ENCODE measurements at regions not wholly inside any gene's neighbourhood (a gene's known extent, or its start where the extent isn't known, plus 50 kb on each side); places are given as distances from the start of the nearest gene placed in this dataset.
"Not testable (repeated sequence)": the region's sequence is repeated elsewhere in the genome, so short reads cannot be mapped to it uniquely, and the experiment has no call there.

DNA sequence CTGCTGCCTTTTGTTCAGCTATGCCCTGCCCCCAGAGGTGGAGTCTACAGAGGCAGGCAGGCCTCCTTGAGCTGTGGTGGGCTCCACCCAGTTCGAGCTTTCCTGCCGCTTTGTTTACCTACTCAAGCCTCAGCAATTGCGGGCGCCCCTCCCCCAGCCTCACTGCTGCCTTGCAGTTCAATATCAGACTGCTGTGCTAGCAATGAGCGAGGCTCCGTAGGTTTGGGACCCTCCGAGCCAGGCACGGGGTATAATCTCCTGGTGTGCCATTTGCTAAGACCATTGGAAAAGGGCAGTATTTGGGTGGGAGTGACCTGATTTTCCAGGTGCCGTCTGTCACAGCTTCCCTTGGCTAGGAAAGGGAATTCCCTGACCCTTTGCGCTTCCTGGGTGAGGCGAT is 51.9 kb downstream of the DIPK2A start:
- DNase-seq; intact Hi-C loops (cut with DNase I); ATAC-seq: not testable (repeated sequence)

DNA sequence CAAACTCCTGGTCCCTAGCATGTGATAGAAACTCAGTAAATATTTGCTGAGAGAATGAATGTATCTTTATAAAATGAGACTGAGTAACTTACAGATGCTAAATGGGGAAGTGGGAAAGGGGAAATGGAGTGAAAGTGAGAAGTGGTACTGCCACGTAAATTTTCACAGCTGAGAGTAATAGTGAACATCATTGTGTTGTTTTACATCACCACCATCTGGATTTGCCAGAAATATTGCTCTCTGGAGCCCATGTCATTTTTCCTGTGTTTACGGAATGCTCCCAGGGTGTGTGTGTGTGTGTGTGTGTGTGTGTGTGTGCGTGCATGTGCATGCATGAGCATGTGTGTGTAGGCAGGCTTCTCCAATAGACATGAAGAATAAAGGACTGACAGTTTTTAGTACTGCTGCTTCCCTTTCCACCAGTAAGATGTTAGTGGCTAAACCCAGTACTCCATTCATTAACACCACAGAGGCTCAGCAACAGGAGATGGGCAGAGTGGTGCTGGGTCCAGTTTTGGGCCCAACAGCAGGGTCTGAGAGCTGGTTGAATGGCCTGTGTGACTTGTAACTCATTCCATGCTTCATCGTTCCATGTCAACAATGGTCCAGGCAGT is 57.3 kb downstream of the DIPK2A start:
- ATAC-seq (peak in 1 of 2 donors; percentile 59), DNase-seq (no peak)
- intact Hi-C loops (cut with DNase I), result no loop called here

DNA sequence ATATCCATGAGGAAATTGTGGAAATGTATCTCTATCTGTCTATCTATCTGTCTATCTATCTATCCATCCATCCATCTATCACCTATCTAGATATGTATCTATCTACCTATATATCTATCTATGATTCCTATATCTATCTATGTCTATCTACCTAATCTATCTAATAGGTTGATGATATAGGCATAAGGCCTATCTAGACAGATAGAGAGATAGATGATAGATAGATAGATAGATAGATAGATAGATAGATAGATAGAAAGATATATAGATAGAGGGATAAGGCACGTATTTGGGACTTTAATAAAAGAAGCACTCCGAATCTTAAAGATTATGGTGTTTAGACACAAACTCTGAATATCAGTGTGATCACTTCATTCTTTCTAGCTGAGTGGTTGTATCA is 58.1 kb downstream of the DIPK2A start:
- intact Hi-C loops (cut with DNase I), result no loop called here
- ATAC-seq (no peak), DNase-seq (no peak)

DNA sequence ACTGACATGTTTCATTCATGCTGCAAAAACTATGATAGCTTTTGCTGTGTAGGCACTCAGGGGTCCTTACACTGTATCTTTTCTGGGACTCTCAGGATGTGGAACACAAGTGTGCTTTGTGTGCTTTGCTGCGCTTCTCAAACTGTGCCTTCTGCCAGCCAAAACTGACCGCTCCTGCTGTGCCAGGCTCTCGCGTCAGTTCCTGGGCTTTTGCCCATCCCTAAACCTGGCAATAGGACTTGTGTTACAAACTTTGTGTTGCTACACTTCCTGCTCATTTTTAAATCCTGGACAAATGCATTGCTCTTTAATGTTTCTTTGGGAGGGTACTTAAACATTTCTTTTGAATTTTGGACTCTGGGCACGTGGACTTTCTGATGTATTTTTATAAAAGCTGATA is 60.3 kb downstream of the DIPK2A start:
- intact Hi-C loops (cut with DNase I), result no loop called here
- ATAC-seq, result peak; percentile 92 to 93
- peak; percentile 55 for DNase-seq

GRCh38 chr3:144032531-144033239 is 61.1 kb downstream of the DIPK2A start:
- DNase-seq, result no peak
- peak in 1 of 2 donors; percentile 30 for ATAC-seq
- intact Hi-C loops (cut with DNase I), result no loop called here

- intact Hi-C loops (cut with DNase I), result no loop called here
- ATAC-seq (no peak), DNase-seq (no peak)
These were observed 61.6 kb downstream of the DIPK2A start for GRCh38 chr3:144033240-144033589.

DNA sequence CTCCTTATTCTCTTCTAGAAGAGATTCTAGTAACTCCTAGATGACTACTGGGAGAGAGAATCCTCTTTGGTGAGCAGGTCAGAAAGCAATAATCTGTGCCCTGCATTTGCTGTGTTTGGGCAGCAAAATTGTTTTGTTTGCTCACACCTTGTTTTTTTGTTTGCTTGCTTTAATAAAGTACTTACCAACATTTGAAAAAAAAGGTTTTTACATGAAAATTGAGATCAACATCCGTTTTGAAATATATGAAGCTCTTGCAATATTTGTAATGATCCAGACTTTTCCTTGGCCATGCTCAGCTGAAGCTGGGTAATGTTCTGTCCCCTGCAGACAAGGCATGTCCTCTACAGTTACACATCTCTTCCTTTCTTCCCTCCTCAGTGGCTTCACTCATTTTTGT is 62.2 kb downstream of the DIPK2A start:
- DNase-seq (no peak), ATAC-seq (no peak)
- intact Hi-C loops (cut with DNase I), result no loop called here

- DNase-seq, result no peak
- intact Hi-C loops (cut with DNase I), result no loop called here
- ATAC-seq, result no peak
These were observed 63.2 kb downstream of the DIPK2A start for GRCh38 chr3:144034715-144035290.

DNA sequence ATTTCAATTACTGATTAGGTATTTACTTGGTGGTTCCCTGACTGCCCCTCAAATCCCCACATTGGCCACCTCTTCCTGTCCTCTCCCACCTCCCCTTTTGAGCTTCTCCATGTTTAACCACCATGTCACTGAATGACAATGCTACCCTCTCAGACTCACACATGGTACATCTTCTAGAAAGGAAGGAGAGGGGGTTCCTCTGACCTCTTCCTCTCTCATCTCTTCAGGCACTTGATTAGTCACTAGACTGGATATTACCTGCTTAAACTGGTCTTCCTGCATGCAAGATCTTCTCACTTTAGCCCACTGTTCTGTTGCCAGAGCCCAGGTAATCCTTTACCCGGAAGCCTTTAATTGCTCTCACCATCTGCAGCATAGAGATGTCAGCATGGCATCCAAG is 64.9 kb downstream of the DIPK2A start:
- ATAC-seq, result no peak
- intact Hi-C loops (cut with DNase I), result no loop called here
- DNase-seq, result no peak

- ATAC-seq (no peak), DNase-seq (no peak)
These were observed 68.0 kb downstream of the DIPK2A start for GRCh38 chr3:144039661-144040060.

DNA sequence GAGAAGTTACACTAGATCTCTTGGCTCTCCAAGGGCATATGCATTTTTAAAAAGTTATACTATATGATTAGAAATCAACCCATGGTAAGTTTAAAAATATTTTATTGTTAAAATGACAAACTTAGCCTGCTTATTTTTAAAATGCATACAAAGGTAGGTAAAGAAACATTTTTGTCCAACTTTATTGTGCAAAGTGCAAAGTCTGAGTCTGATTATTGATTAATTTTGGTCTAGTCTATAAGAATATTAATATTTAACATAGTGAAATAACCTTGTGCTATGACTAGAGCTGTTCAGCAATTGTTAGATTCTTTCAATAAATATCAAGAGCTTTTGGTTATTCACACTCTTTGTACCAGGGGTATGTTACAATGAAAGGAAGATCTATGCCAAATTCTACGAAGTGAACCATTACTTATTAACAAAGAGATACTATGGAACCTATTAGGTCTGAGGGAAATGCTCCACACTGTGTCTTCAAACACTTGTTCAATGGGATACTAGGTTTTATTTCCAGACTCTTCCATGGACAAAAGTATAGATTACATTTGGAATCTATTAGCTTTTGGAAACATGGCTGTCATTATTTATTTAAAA is 70.4 kb downstream of the DIPK2A start:
- DNase-seq, result no peak
- ATAC-seq, result no peak

More at GRCh38 chr3:144039661-144040060, 68.0 kb downstream of the DIPK2A start:
- intact Hi-C loops (cut with DNase I), result no loop called here

DNA sequence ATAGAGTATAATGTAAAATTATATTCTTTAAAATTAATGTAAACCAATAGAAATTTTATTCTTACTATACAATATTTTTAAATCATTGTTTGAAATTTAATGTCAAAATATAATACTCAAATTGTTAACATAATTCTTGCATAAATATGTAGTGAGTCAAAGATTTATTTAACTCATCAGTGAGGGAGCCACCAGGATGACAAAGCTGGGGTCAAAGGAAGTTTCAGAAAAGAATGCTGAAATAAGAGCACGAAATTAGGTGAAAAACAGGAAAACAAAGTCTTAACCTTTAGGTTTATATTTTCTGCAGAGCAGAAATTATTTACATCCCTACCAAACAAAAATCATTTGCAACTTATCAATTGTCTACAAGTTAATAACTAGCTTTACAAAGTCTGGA is 74.1 kb downstream of the DIPK2A start:
- no peak for ATAC-seq
- intact Hi-C loops (cut with DNase I), result no loop called here

More for the DNA sequence above, 70.4 kb downstream of the DIPK2A start:
- intact Hi-C loops (cut with DNase I), result no loop called here

GRCh38 chr3:144049374-144049773 is 77.8 kb downstream of the DIPK2A start:
- ATAC-seq (no peak), DNase-seq (no peak)
- intact Hi-C loops (cut with DNase I), result no loop called here

More for the DNA sequence above, 74.1 kb downstream of the DIPK2A start:
- no peak for DNase-seq

- intact Hi-C loops (cut with DNase I), result no loop called here
- DNase-seq, result no peak
- ATAC-seq, result no peak
These were observed 79.6 kb downstream of the DIPK2A start for GRCh38 chr3:144051211-144051610.

GRCh38 chr3:144052275-144052674 is 80.7 kb downstream of the DIPK2A start:
- DNase-seq (no peak), ATAC-seq (no peak)
- intact Hi-C loops (cut with DNase I), result no loop called here

DNA sequence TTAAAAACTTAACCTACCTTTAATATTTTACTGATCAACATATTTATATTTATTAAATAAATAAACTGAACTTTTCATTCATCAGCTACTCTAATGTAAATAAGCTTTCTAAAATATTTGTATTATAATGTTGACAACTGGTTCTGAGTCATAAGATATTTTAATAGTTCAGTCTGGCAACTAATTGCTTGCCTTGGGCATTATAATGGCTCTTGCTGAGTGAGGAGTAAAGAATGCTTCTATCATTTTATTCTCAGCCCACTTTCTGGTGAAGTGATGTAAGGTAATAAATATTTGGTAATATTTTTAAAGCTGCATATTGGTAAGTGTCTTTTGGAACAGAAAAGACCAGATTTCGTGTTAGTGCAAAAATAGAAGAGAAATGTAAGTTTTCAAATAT is 81.5 kb downstream of the DIPK2A start:
- no peak for DNase-seq
- intact Hi-C loops (cut with DNase I), result no loop called here
- peak in 1 of 2 donors; percentile 67 for ATAC-seq

DNA sequence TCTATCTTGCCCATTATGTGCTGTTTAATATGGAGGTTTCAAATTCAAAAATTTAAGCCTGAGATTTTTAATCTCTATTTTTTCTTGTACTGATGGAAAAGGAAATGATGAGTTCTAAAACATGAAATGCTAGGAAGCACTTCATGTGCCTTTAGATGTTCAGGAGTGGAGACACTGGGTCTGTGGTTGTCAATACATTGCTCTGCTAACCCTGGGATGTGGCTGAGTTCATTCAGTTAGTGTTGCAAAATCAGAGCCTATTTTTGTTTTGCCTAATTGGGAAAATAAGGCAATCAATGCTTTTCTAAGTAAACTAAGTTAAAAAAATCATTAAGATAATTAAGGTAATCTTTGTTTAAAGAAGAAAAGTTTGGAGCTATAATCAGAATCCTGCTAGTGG is 83.1 kb downstream of the DIPK2A start:
- intact Hi-C loops (cut with DNase I), result no loop called here
- no peak for ATAC-seq
- no peak for DNase-seq

DNA sequence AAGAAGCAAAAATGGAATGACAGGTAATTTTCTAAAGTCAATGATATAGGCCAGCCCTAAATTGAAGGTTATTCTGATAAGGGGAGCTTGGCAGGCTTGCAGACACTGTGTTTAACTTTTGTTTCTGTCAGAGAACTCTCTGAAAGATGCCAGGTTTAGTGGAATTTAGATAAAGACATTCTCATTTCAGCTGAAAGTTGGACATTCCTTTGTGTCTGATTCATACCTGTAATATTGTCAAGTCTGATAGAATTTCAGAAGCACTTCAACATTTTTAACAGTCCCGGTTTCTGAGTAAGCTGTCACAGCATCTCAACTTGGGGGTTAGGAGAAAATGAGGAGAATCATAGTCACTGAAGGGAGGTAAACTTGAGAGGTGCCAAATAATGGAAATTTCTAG is 84.0 kb downstream of the DIPK2A start:
- ATAC-seq, result peak in 1 of 2 donors; percentile 71
- intact Hi-C loops (cut with DNase I), result no loop called here
- DNase-seq, result no peak

DNA sequence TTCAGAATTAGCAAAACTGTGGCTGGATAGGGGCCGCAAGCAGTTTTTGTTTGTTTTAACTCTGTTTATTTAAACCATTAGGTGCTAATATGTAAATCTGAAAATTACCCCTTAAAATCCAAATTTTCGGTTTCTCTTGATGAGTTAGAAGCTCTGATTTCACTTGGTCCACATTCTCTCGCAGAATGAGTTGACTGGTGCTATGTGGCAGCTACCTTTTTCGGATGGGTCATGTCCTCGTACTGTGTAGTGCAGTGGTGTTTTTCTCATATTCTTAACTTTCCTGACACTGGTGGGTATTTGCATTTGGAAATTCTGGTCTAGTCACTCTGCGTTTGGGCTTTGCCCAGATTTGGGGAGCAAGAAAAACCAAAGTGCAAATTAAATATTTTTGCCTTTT is 87.1 kb downstream of the DIPK2A start:
- intact Hi-C loops (cut with DNase I), result no loop called here
- no peak for ATAC-seq
- no peak for DNase-seq

DNA sequence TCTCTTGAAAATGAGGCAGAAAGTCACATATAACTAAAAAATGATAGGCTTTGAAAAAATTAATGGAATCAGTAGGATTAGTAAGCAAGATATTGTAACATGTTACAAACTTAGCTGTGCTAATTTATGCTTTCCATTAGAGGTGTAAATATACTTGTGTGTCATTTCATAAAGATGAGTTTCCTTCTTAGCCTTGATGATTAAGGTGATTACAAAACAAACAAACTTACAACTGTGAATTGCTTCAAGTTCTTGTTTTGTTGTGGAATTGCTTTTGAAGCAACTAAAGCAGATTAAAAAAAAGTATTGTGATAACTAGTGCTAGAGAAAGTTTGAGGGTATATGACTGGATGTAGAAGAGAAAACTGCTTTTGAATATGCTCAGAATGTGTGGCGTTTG is 87.9 kb downstream of the DIPK2A start:
- intact Hi-C loops (cut with DNase I), result no loop called here
- ATAC-seq, result no peak

More for the DNA sequence above, 87.9 kb downstream of the DIPK2A start:
- no peak for DNase-seq

All from left cardiac atrium (tissue), 4 donors.